Transverse colon (tissue), 4 donors: ENCODE measurements at regions not wholly inside any gene's neighbourhood (a gene's known extent, or its start where the extent isn't known, plus 50 kb on each side); places are given as distances from the start of the nearest gene placed in this dataset.

Experiments used
- DNase-seq: peaks from one replicate; pipeline ENCODE4 v3.0.0-alpha.2; 2019
- H3K27ac ChIP-seq, 4 donors: fragments of 200-600 bp; sonication (generic); 2 replicates each; pipeline ENCODE4 v1.5.1; 2016 to 2018; ENCODE audit warnings: inconsistent platforms in 4 of 4
- H3K27me3 ChIP-seq: fragments of 200-600 bp; sonication (generic); 2 replicates; pipeline ENCODE4 v1.5.1; 2017; ENCODE audit warnings: inconsistent platforms
- H3K36me3 ChIP-seq, 4 donors: fragments of 200-600 bp; sonication (generic); 2 replicates each; pipeline ENCODE4 v1.5.1; 2017 to 2019; ENCODE audit warnings: inconsistent platforms in 4 of 4
- H3K4me1 ChIP-seq, 4 donors: fragments of 200-600 bp; sonication (generic); 2 replicates each; pipeline ENCODE4 v1.5.1; 2017 to 2020; ENCODE audit warnings: inconsistent platforms in 4 of 4
- H3K4me3 ChIP-seq, 4 donors: fragments of 200-600 bp; sonication (generic); 1 replicate in 1 of 4; 2 replicates in 3 of 4; pipeline versions ENCODE4 v1.5.1 to v1.6.1; 2017 to 2019; ENCODE audit warnings: inconsistent platforms in 4 of 4
- H3K9me3 ChIP-seq, 2 donors: fragments of 200-600 bp; sonication (generic); 2 replicates each; pipeline ENCODE4 v1.5.1; 2017 to 2019; ENCODE audit warnings: inconsistent platforms in 2 of 2
- CTCF ChIP-seq, 5 experiments: fragments of 200-600 bp in 3 of 5; fragments of 450-650 bp in 2 of 5; sonication (generic) in 3 of 5; IDR thresholded peaks; 1 replicate in 2 of 5; 2 replicates in 3 of 5; pipeline ENCODE4 v1.5.1; 2016 to 2017; ENCODE audit warnings: antibody characterized with exemption in 5 of 5, inconsistent platforms in 3 of 5, mild to moderate bottlenecking in 2 of 5, moderate library complexity in 1 of 5
- EP300 ChIP-seq: sonication (generic); formaldehyde crosslinking; IDR thresholded peaks from one replicate; pipeline ENCODE4 v1.6.1; 2017; ENCODE audit warnings: antibody characterized with exemption, low read depth
- POLR2A ChIP-seq: fragments of 450-650 bp; IDR thresholded peaks from one replicate; pipeline ENCODE4 v1.6.1; 2016; ENCODE audit warnings: antibody characterized with exemption, mild to moderate bottlenecking, moderate library complexity
- POLR2AphosphoS5 ChIP-seq, 3 donors: sonication (generic); formaldehyde crosslinking; IDR thresholded peaks; one replicate each; pipeline ENCODE4 v1.6.1; 2016; ENCODE audit warnings: antibody characterized with exemption in 3 of 3
- WGBS, 2 donors: methylation state at CpG; one replicate each; pipeline ENCODE4 v1.1.5; 2018; ENCODE audit warnings: low coverage in 1 of 2; 5-methylcytosine and 5-hydroxymethylcytosine counted together
- in situ Hi-C, 4 donors: fragments of 200-750 bp; cut with MboI; loops; one replicate each; pipeline versions ENCODE4 v1.15.0 to v1.15.1; 2017; ENCODE audit warnings: low sequenced_read_pairs in 3 of 4, low pct_ligation_motif_present in 1 of 4, low pct_unique_long_range_greater_than_20kb in 1 of 4
- intact Hi-C: fragments of 100-400 bp; cut with DNase I; formaldehyde crosslinking; loops from one replicate; pipeline ENCODE4 v1.15.1; 2023; ENCODE audit warnings: low total_unique reads

DNA sequence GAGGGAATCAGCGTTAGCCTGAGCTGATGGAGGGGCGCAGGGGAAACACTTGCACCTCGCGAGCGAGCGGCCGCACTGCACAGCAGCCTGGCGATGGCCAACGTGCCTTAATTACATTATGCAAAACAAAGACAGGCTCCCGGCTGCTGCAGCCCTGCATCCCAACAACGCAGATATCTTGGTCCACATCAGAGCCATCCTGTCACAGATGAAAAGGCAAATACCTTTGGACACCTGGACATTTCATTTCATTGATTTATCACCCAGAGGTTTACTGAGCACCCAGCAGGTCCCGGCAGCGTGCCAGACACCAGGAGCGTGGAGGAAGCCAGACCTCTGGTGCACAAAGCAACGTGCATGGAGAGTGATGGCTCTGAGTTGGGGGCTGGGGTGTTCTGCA lies 843.0 kb downstream of the TBC1D22A start:
- 70 to 78% methylated on average over 8 to 15 of the region's 15 CpGs for WGBS, 2 donors
- H3K4me3 ChIP-seq, result no peak overlapping the region
- intact Hi-C loops, result no loop called here
- H3K4me1 ChIP-seq, result no peaks in the 10 kb centered on the region
- in situ Hi-C loops, result no loop called here
- H3K9me3 ChIP-seq, result no peaks in the 10 kb centered on the region
- no peak for DNase-seq
- H3K27me3 ChIP-seq, result peaks cover 8% of the 10 kb centered on the region
- no peaks in the 10 kb centered on the region for H3K36me3 ChIP-seq
- no peak overlapping the region for H3K27ac ChIP-seq
- TF ChIP-seq POLR2A, result no peak

DNA sequence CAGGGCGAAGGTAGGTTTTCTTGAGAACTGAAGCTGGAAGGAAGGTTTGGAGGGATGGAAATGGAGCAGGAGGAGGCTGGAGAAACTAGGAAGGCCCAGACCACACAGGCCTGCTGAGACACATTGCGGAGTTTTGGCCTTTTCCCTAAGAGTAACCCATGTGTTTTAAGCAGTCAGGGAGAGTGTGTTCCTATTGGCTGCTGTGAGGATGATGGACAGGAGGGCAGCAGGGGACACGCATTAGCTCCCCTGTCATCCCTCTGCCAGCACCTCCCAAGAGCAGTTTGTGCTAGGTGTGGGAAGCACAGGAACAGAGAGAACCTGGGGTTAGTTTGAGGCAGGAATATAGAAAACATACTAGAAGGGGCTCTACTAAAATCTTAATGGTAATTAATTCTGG lies 842.1 kb downstream of the TBC1D22A start:
- intact Hi-C loops (no loop called here), in situ Hi-C loops (no loop called here)

GRCh38 chr22:47602732-47603131 lies 840.3 kb downstream of the TBC1D22A start:
- in situ Hi-C loops, result no loop called here
- no peak for DNase-seq
- no peaks in the 10 kb centered on the region for H3K36me3 ChIP-seq
- no peak overlapping the region for H3K4me3 ChIP-seq
- no peak overlapping the region for H3K27ac ChIP-seq
- H3K9me3 ChIP-seq, result no peaks in the 10 kb centered on the region
- no peaks in the 10 kb centered on the region for H3K4me1 ChIP-seq
- intact Hi-C loops, result no loop called here
- H3K27me3 ChIP-seq, result no peaks in the 10 kb centered on the region
- WGBS, 2 donors, result 80 to 89% methylated on average over 1 to 3 of the region's 3 CpGs
- TF ChIP-seq POLR2A (no peak), CTCF (IDR thresholded peaks at IDR 0.05) (no peak), EP300 (no peak), POLR2AphosphoS5 (IDR thresholded peaks at IDR 0.05) (no peak)

More for the DNA sequence above, 842.1 kb downstream of the TBC1D22A start:
- Histone ChIP-seq H3K9me3 (no peaks in the 10 kb centered on the region), H3K27ac (no peak overlapping the region), H3K4me1 (no peaks in the 10 kb centered on the region), H3K4me3 (no peak overlapping the region), H3K27me3 (peaks cover 8% of the 10 kb centered on the region), H3K36me3 (no peaks in the 10 kb centered on the region)
- TF ChIP-seq EP300 (no peak), POLR2A (no peak), CTCF (IDR thresholded peaks at IDR 0.05) (no peak), POLR2AphosphoS5 (IDR thresholded peaks at IDR 0.05) (no peak)
- no peak for DNase-seq
- WGBS, 2 donors, result 68 to 100% methylated on average over 1 to 3 of the region's 3 CpGs

DNA sequence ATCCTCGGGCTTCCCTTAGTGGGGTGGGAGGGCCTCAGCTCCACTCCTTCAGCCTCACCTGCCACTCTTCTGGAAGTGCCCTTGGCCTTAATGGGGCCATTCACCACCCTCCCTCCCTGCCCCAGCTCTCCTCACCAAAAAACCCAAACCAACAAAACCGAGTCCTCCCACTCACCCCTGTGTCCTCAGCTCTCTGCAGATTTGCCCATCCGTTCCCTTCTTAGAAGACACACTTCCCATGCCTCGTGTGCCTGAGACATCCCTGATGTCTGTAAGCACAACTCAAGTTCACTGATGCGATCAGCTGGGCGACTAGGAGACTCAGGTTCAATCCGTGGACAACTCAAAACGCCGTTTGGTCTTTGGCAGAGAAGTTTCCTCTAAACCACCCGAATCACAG lies 839.2 kb downstream of the TBC1D22A start:
- intact Hi-C loops (no loop called here), in situ Hi-C loops (no loop called here)
- no peak for DNase-seq
- Histone ChIP-seq H3K36me3 (no peaks in the 10 kb centered on the region), H3K27me3 (no peaks in the 10 kb centered on the region), H3K4me1 (no peaks in the 10 kb centered on the region), H3K27ac (no peak overlapping the region), H3K4me3 (no peak overlapping the region), H3K9me3 (no peaks in the 10 kb centered on the region)
- 74 to 80% methylated on average over 1 to 10 of the region's 10 CpGs for WGBS, 2 donors
- TF ChIP-seq EP300 (no peak), POLR2AphosphoS5 (IDR thresholded peaks at IDR 0.05) (no peak), POLR2A (no peak), CTCF (IDR thresholded peaks at IDR 0.05) (no peak)
